Bronchial epithelial cell (primary cell): ENCODE measurements at regions not wholly inside any gene's neighbourhood (a gene's known extent, or its start where the extent isn't known, plus 50 kb on each side); places are given as distances from the start of the nearest gene placed in this dataset.
A peak's percentile ranks its signal among the peaks of the same experiment; 100 is the strongest.
"Not testable (repeated sequence)": the region's sequence is repeated elsewhere in the genome, so short reads cannot be mapped to it uniquely, and the experiment has no call there.

Experiments
- DNase-seq: peaks from one replicate; pipeline ENCODE4 v3.0.0-alpha.2; 2010; ENCODE audit warnings: low read depth
- FAIRE-seq: peaks from 2 replicates; lab custom pipeline; 2011; peaks lifted over from hg19 to GRCh38; lab: Jason Lieb, UNC
- H3K27me3 ChIP-seq: 2 replicates; pipeline ENCODE4 v1.5.1; 2011; ENCODE audit warnings: low read length; ENCODE audit not compliant: control insufficient read depth, insufficient read depth
- H3K36me3 ChIP-seq: 2 replicates; pipeline ENCODE4 v1.5.1; 2011; ENCODE audit warnings: low read length; ENCODE audit not compliant: control insufficient read depth, insufficient read depth
- H3K4me3 ChIP-seq: 2 replicates; pipeline ENCODE4 v1.5.1; 2011; ENCODE audit warnings: mild to moderate bottlenecking, low read depth, low read length, control low read depth
- TF ChIP-seq, protein P1 (sequence below): IDR thresholded peaks from 2 replicates; pipeline ENCODE4 v1.5.1; 2011; ENCODE audit warnings: mild to moderate bottlenecking, moderate library complexity, low read length, control low read depth, inconsistent platforms; ENCODE audit not compliant: insufficient read depth, severe bottlenecking

DNA sequence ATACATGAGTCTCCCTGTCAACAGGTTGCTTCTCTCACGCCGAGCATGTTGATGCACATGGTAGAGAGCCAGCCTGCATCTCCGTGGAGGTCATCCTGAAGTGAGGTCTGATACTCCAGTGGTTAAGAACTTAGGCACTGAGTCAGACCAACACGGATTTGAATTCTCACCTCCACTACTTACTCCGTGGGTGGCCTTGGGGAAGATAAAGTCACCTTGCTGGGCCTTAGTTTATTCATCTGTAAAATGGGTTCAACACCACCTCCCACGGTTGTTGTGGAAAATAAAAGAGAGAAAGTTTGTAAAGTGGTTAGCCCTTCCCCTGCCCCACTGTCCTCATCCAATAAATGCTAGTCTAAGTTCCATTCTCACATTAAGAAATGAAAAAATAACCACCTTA is 408.9 kb downstream of the MED13L start:
- Histone ChIP-seq H3K4me3 (no peak overlapping the region), H3K27me3 (no peaks in the 10 kb centered on the region), H3K36me3 (no peaks in the 10 kb centered on the region)
- TF ChIP-seq, protein P1, sequence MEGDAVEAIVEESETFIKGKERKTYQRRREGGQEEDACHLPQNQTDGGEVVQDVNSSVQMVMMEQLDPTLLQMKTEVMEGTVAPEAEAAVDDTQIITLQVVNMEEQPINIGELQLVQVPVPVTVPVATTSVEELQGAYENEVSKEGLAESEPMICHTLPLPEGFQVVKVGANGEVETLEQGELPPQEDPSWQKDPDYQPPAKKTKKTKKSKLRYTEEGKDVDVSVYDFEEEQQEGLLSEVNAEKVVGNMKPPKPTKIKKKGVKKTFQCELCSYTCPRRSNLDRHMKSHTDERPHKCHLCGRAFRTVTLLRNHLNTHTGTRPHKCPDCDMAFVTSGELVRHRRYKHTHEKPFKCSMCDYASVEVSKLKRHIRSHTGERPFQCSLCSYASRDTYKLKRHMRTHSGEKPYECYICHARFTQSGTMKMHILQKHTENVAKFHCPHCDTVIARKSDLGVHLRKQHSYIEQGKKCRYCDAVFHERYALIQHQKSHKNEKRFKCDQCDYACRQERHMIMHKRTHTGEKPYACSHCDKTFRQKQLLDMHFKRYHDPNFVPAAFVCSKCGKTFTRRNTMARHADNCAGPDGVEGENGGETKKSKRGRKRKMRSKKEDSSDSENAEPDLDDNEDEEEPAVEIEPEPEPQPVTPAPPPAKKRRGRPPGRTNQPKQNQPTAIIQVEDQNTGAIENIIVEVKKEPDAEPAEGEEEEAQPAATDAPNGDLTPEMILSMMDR, result no peak
- DNase-seq (no peak), FAIRE-seq (no peak)

DNA sequence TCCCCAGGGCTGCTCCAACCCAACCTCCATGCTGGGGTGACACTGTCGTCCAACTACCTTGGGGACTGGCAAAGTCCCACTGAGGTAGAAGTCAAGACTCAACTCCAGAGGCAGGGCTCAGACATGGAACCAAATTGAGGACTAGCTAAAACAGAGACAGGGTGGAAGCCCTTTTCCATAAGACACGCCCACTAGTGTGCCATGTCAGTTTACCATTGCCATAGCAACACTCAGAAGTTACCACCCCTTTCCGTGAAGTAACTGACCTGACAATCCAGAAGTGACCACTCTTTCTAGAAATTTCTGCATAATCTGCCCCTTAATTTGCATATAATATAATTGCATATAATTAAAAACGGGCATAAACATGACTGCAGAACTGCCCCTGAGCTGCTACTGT is 409.6 kb downstream of the MED13L start:
- Histone ChIP-seq H3K27me3 (no peaks in the 10 kb centered on the region), H3K4me3 (no peak overlapping the region), H3K36me3 (no peaks in the 10 kb centered on the region)
- TF ChIP-seq, protein P1, result no peak
- no peak for FAIRE-seq
- DNase-seq, result no peak

DNA sequence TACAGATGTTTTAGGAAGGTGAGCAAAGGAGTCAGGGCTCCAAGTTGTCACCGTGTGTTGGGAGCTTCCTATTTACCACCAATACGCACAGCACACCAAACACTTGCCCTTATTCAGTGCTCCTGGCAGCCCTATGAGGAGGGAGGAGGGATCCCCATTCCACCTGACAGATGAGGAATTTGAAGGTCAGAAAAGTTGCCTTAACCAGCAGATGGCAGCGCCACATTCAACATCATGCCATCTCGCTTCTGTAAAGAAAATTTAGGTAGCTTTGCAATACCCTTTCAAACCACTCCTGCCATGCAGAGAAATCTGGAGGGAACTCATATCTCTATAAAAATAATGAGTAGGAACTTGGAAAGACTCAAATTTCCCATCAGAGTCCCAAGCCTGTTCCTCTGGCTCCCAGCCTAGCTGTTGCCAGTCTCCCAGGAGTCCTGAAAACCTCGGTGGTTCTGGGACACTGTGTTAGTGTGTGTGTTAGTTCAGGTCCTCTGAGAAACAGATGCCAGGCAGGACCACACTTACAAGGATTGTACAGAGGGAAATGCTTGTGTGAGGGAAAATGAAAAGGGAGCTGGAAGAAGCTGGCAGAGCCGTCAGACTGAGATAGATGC is 410.5 kb downstream of the MED13L start:
- FAIRE-seq (no peak), DNase-seq (peak; percentile 28)
- Histone ChIP-seq H3K27me3 (no peaks in the 10 kb centered on the region), H3K36me3 (no peaks in the 10 kb centered on the region), H3K4me3 (no peak overlapping the region)
- TF ChIP-seq, protein P1, result peak; percentile 57

DNA sequence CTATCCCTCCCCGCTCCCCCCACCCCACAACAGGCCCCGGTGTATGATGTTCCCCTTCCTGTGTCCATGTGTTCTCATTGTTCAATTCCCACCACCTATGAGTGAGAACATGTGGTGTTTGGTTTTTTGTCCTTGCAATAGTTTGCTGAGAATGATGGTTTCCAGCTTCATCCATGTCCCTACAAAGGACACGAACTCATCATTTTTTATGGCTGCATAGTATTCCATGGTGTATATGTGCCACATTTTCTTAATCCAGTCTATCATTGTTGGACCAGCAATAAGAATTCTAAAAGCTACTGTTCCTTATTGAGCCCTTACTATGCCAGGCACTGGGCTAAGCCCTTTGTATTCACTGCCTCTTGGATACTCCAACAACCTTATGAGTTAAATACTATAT is 411.2 kb downstream of the MED13L start:
- FAIRE-seq, result not testable (repeated sequence)

DNA sequence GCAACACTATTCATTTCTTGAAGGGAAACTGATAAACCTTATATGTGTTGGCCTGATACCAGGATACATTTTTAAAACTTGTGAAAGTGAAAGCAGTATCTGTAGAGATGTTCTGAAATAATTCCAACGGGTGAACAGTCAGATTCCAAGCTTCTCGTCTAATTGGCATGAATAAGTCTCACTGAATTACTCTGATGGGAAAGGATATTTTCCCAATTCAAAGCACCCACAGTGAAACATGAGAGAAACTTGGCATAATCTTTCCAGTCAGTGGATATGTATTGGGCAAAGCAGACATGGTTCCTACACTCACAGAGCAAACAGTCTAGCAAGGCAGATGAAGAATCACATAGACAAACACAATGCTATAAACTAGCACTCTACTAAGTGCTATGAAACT is 413.1 kb downstream of the MED13L start:
- FAIRE-seq (no peak), DNase-seq (no peak)
- H3K36me3 ChIP-seq, result no peaks in the 10 kb centered on the region
- no peaks in the 10 kb centered on the region for H3K27me3 ChIP-seq
- TF ChIP-seq, protein P1, result no peak
- H3K4me3 ChIP-seq, result no peak overlapping the region

More for the DNA sequence above, 411.2 kb downstream of the MED13L start:
- not testable (repeated sequence) for DNase-seq, H3K27me3 ChIP-seq, H3K4me3 ChIP-seq, H3K36me3 ChIP-seq

DNA sequence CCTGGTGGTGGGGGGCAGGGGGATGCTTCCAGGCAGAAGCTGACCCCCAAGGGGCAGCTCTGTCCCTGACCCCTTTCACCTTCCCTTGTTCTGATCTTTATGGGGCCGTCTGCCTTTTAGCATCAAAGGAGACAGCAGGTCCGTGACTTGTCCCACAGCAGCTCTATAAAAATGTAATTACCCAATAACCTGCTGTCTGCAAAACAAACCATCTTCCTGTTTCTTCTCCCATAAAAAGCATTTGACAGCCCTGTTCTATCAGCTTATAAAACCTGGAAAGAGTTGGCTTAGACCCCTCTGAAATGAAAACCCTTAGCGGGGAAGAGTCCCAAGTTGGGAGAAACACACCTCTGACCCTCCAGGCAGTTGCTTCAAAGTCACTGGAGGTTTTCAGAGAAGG is 416.9 kb downstream of the MED13L start:
- no peaks in the 10 kb centered on the region for H3K36me3 ChIP-seq
- H3K4me3 ChIP-seq, result no peak overlapping the region
- TF ChIP-seq, protein P1, result no peak
- no peak for DNase-seq
- no peaks in the 10 kb centered on the region for H3K27me3 ChIP-seq
- FAIRE-seq, result no peak
